ENCODE measurements at regions not wholly inside any gene's neighbourhood (a gene's known extent, or its start where the extent isn't known, plus 50 kb on each side); places are given as distances from the start of the nearest gene placed in this dataset.

DNA sequence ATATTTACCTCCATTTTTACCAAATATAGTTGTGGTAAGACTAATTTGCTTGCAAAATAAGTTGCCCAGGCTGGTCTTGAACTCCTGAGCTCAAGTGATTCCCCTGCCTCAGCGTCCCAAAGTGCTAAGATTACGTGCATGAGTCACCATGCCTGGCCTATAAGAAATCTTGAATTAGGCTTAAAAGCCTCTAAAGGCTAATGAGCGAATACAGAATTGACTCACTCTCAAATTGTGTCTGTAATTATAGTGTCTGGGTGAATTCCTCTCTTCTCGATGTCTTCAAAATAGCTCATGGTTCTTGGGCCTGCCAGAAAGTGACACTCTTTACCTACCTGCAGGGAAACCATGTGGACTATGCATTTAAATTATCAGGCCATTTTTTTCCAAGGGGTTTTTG, 403.5 kb downstream of the SLC16A7 start:
- TF ChIP-seq CTCF (IDR thresholded peaks at IDR 0.05) (no peak), ZFX (IDR thresholded peaks at IDR 0.05; ENCODE audit: borderline replicate concordance) (no peak)

Measured in 22Rv1 (cell line).